Stomach (tissue), 8 donors: ENCODE measurements at regions not wholly inside any gene's neighbourhood (a gene's known extent, or its start where the extent isn't known, plus 50 kb on each side); places are given as distances from the start of the nearest gene placed in this dataset.
"Not testable (repeated sequence)": the region's sequence is repeated elsewhere in the genome, so short reads cannot be mapped to it uniquely, and the experiment has no call there.

Experiments
- DNase-seq, 2 donors: peaks; one replicate each; pipeline versions ENCODE4 v3.0.0 to v3.0.0-alpha.2; 2013 to 2019
- H3K27ac ChIP-seq, 5 donors: fragments of 200-600 bp in 4 of 5; sonication (generic) in 4 of 5; one replicate each; pipeline ENCODE4 v1.5.1; 2013 to 2019; ENCODE audit warnings: mild to moderate bottlenecking in 1 of 5, moderate library complexity in 1 of 5
- H3K27me3 ChIP-seq, 3 donors: fragments of 200-600 bp; sonication (generic); one replicate each; pipeline ENCODE4 v1.5.1; 2017 to 2019; ENCODE audit warnings: mixed run types in 1 of 3
- H3K36me3 ChIP-seq, 4 donors: fragments of 200-600 bp; sonication (generic); 1 replicate in 3 of 4; 2 replicates in 1 of 4; pipeline ENCODE4 v1.5.1; 2016 to 2019
- H3K4me1 ChIP-seq, 4 donors: fragments of 200-600 bp; sonication (generic); one replicate each; pipeline ENCODE4 v1.5.1; 2016 to 2019
- H3K4me3 ChIP-seq, 4 donors: fragments of 200-600 bp; sonication (generic) in 3 of 4; one replicate each; pipeline ENCODE4 v1.5.1; 2016 to 2019; ENCODE audit warnings: mild to moderate bottlenecking in 1 of 4
- H3K9me3 ChIP-seq, 4 donors: fragments of 200-600 bp; sonication (generic); one replicate each; pipeline ENCODE4 v1.5.1; 2016 to 2019
- CTCF ChIP-seq, 7 experiments: fragments of 450-650 bp in 4 of 7; fragments of 200-600 bp in 3 of 7; sonication (generic) in 3 of 7; IDR thresholded peaks; one replicate each; pipeline ENCODE4 v1.5.1; 2016 to 2019; ENCODE audit warnings: antibody characterized with exemption in 7 of 7, control low read depth in 2 of 7, mild to moderate bottlenecking in 1 of 7
- EP300 ChIP-seq: sonication (generic); formaldehyde crosslinking; IDR thresholded peaks from one replicate; pipeline ENCODE4 v1.6.1; 2017; ENCODE audit warnings: antibody characterized with exemption
- POLR2A ChIP-seq, 4 donors: fragments of 450-650 bp; IDR thresholded peaks; one replicate each; pipeline ENCODE4 v1.6.1; 2016; ENCODE audit warnings: antibody characterized with exemption in 4 of 4, control low read depth in 2 of 4, mild to moderate bottlenecking in 1 of 4, moderate library complexity in 1 of 4
- POLR2AphosphoS5 ChIP-seq, 3 donors: sonication (generic); formaldehyde crosslinking; IDR thresholded peaks; one replicate each; pipeline ENCODE4 v1.6.1; 2016; ENCODE audit warnings: antibody characterized with exemption in 3 of 3
- WGBS, 5 donors: extraction: QIAGEN DNeasy Blood & Tissue Kit in 3 of 5; methylation state at CpG; one replicate each; pipeline versions ENCODE4 v1.1.5 to v1.1.7; 2013 to 2018; 5-methylcytosine and 5-hydroxymethylcytosine counted together
- intact Hi-C: fragments of 100-400 bp; cut with DNase I; formaldehyde crosslinking; loops from one replicate; pipeline ENCODE4 v1.15.1; 2023; ENCODE audit warnings: low total_unique reads
- donor health status: healthy with polysubstance abuse.
- donor health status: Bipolar disorder and iron deficiency.
- donor health status: healthy.

- Histone ChIP-seq H3K4me1 (no peaks in the 10 kb centered on the region), H3K4me3 (no peak overlapping the region), H3K36me3 (no peaks in the 10 kb centered on the region), H3K9me3 (no peaks in the 10 kb centered on the region), H3K27me3 (no peaks in the 10 kb centered on the region), H3K27ac (no peak overlapping the region)
- no peak for DNase-seq
- intact Hi-C loops, result no loop called here
- no peak for TF ChIP-seq EP300
- TF ChIP-seq CTCF (IDR thresholded peaks at IDR 0.05), result no peak
- TF ChIP-seq POLR2AphosphoS5 (IDR thresholded peaks at IDR 0.05), result no peak
- TF ChIP-seq POLR2A (IDR thresholded peaks at IDR 0.05), result no peak
- 58 to 75% (median 68%) methylated on average over 5 of the region's 5 CpGs for WGBS, 5 donors
These were observed 93.3 kb upstream of the FANCL start for GRCh38 chr2:58334414-58334813.

GRCh38 chr2:58325296-58325895 lies 84.3 kb upstream of the FANCL start:
- H3K27ac ChIP-seq, DNase-seq, intact Hi-C loops, H3K4me1 ChIP-seq, H3K27me3 ChIP-seq, H3K9me3 ChIP-seq, H3K36me3 ChIP-seq, H3K4me3 ChIP-seq: not testable (repeated sequence)
- 62 to 79% (median 70%) methylated on average over 18 of the region's 18 CpGs for WGBS, 5 donors

GRCh38 chr2:58319481-58319880 lies 78.4 kb upstream of the FANCL start:
- Histone ChIP-seq H3K9me3 (no peaks in the 10 kb centered on the region), H3K27me3 (no peaks in the 10 kb centered on the region), H3K27ac (no peak overlapping the region), H3K36me3 (no peaks in the 10 kb centered on the region), H3K4me1 (no peaks in the 10 kb centered on the region), H3K4me3 (no peak overlapping the region)
- intact Hi-C loops, result no loop called here
- TF ChIP-seq POLR2AphosphoS5 (IDR thresholded peaks at IDR 0.05) (no peak), CTCF (IDR thresholded peaks at IDR 0.05) (no peak), POLR2A (IDR thresholded peaks at IDR 0.05) (no peak), EP300 (no peak)
- 77 to 86% (median 82%) methylated on average over 4 of the region's 4 CpGs for WGBS, 5 donors
- no peak for DNase-seq

- H3K9me3 ChIP-seq, DNase-seq, H3K27ac ChIP-seq, H3K27me3 ChIP-seq, H3K4me3 ChIP-seq, intact Hi-C loops, H3K4me1 ChIP-seq, H3K36me3 ChIP-seq: not testable (repeated sequence)
- WGBS, 5 donors, result 75 to 90% (median 84%) methylated on average over 7 of the region's 7 CpGs
These were observed 77.8 kb upstream of the FANCL start for GRCh38 chr2:58318949-58319348.

- H3K4me1 ChIP-seq, result no peaks in the 10 kb centered on the region
- peaks cover 0 to 5% (median 0%) of the 10 kb centered on the region in 4 donors for H3K9me3 ChIP-seq
- H3K4me3 ChIP-seq, result no peak overlapping the region
- H3K27ac ChIP-seq, result no peak overlapping the region
- no peaks in the 10 kb centered on the region for H3K36me3 ChIP-seq
- no peak for DNase-seq
- H3K27me3 ChIP-seq, result no peaks in the 10 kb centered on the region
- WGBS, 5 donors, result 57 to 98% (median 71%) methylated on average over 2 of the region's 2 CpGs
- TF ChIP-seq POLR2A (IDR thresholded peaks at IDR 0.05) (no peak), CTCF (IDR thresholded peaks at IDR 0.05) (no peak), POLR2AphosphoS5 (IDR thresholded peaks at IDR 0.05) (no peak), EP300 (no peak)
- intact Hi-C loops, result no loop called here
These were observed 72.8 kb upstream of the FANCL start for GRCh38 chr2:58313926-58314325.
